SU-DHL-6 (cell line): ENCODE measurements at regions not wholly inside any gene's neighbourhood (a gene's known extent, or its start where the extent isn't known, plus 50 kb on each side); places are given as distances from the start of the nearest gene placed in this dataset.

Experiments
- EZH2phosphoT487 ChIP-seq: fragments of 200-600 bp; sonication (generic), shearing (Covaris generic); conservative IDR thresholded peaks from 2 replicates; pipeline ENCODE4 v1.6.1; 2018; ENCODE audit warnings: mild to moderate bottlenecking, antibody characterized with exemption, low read length, moderate library complexity, mixed read lengths
- TF ChIP-seq, protein P1 (sequence below): fragments of 200-600 bp; sonication (generic); IDR thresholded peaks from one replicate; pipeline ENCODE4 v1.5.1; 2017; ENCODE audit warnings: antibody characterized with exemption, mild to moderate bottlenecking, low read length, moderate library complexity; ENCODE audit not compliant: insufficient read depth, poor library complexity, severe bottlenecking

DNA sequence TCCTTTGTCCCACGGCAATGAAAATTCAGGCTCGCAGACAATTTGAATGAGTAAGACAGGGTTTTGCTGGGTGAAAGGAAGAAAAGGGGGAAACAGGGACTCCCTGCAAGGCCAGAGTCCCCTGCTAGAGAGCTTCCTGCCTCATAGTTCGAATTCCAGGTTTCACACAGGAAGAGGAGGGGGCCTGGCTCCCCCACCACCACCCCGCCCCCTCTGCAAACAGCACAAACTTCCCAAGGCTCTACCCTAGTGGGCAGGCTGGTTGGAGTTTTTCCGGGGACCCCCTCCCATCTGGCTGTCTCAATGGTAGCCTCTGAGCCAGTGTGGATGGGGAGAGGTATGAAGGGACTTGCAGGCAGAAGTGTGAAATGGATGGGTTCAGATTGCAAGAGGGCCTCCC, 57.4 kb upstream of the NEBL start:
- TF ChIP-seq, protein P1, sequence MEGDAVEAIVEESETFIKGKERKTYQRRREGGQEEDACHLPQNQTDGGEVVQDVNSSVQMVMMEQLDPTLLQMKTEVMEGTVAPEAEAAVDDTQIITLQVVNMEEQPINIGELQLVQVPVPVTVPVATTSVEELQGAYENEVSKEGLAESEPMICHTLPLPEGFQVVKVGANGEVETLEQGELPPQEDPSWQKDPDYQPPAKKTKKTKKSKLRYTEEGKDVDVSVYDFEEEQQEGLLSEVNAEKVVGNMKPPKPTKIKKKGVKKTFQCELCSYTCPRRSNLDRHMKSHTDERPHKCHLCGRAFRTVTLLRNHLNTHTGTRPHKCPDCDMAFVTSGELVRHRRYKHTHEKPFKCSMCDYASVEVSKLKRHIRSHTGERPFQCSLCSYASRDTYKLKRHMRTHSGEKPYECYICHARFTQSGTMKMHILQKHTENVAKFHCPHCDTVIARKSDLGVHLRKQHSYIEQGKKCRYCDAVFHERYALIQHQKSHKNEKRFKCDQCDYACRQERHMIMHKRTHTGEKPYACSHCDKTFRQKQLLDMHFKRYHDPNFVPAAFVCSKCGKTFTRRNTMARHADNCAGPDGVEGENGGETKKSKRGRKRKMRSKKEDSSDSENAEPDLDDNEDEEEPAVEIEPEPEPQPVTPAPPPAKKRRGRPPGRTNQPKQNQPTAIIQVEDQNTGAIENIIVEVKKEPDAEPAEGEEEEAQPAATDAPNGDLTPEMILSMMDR: no peak
- no peak for TF ChIP-seq EZH2phosphoT487
